ENCODE measurements at regions not wholly inside any gene's neighbourhood (a gene's known extent, or its start where the extent isn't known, plus 50 kb on each side); places are given as distances from the start of the nearest gene placed in this dataset.

DNA sequence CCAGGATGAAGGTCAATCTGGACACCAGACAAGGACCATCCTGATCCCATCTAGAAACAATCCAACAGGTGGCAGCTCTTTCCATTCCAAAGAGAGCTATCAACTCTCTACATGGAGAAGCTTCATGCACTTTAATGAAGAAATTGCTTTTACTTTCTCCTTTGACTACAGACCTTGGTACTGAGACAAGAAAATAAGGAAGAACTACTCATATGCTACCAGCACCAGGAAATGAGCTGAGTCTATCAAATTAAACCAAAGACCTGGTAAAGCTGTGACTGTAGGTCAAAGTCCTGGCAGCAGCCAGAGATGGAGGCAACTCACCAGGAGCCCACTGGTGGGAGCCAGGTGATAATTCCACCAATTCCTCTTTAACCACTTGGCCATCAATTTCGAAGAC, 64.3 kb upstream of the LRRC8B start:
- TF ChIP-seq, protein P1, sequence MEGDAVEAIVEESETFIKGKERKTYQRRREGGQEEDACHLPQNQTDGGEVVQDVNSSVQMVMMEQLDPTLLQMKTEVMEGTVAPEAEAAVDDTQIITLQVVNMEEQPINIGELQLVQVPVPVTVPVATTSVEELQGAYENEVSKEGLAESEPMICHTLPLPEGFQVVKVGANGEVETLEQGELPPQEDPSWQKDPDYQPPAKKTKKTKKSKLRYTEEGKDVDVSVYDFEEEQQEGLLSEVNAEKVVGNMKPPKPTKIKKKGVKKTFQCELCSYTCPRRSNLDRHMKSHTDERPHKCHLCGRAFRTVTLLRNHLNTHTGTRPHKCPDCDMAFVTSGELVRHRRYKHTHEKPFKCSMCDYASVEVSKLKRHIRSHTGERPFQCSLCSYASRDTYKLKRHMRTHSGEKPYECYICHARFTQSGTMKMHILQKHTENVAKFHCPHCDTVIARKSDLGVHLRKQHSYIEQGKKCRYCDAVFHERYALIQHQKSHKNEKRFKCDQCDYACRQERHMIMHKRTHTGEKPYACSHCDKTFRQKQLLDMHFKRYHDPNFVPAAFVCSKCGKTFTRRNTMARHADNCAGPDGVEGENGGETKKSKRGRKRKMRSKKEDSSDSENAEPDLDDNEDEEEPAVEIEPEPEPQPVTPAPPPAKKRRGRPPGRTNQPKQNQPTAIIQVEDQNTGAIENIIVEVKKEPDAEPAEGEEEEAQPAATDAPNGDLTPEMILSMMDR (IDR thresholded peaks at IDR 0.05): no peak
- TF ChIP-seq POLR2AphosphoS5 (IDR thresholded peaks at IDR 0.05) (no peak), POLR2A (IDR thresholded peaks at IDR 0.05; ENCODE audit: low read depth) (no peak)
